ENCODE measurements at regions not wholly inside any gene's neighbourhood (a gene's known extent, or its start where the extent isn't known, plus 50 kb on each side); places are given as distances from the start of the nearest gene placed in this dataset.
A peak's percentile ranks its signal among the peaks of the same experiment; 100 is the strongest.

DNA sequence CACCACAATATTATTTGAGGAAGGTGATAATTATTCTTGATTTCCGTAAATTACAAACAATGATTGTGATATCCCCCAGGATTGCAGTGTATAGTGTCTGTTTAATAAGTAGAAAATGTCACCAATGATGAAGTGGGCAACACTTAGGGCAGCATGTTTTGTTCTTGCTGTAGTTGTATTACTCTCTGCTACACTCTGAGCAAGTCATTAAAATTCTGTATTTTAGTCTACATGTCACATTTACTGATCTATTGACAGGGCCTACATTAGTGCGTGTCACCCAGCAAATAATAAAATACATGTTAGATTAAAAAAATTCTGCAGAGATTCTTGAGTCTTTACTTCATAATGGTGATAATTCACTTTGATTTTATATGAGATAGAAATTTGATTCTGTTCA lies 247.6 kb downstream of the TMX3 start:
- DNase-seq (ENCODE audit: low read depth, low spot score): no peak

DNA sequence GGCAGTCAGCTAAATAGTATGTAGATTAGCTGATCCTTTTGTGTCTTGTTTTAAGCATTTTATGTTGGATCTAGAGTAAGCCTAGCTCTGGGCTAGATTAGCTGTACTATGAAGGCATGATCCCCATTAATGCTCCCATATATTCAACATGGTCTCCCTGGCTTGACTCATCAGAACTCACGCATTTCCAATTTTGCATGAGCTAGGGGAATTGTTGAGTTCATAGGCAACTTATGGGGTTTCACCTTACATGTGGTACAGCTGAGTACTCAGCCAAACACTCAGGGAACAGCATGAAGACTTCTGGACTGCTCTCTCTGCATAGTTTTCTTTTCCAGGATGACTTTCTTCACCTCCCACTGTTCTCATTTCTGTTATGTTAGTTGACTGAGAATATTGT lies 248.2 kb downstream of the TMX3 start:
- DNase-seq (ENCODE audit: low read depth, low spot score): no peak

DNA sequence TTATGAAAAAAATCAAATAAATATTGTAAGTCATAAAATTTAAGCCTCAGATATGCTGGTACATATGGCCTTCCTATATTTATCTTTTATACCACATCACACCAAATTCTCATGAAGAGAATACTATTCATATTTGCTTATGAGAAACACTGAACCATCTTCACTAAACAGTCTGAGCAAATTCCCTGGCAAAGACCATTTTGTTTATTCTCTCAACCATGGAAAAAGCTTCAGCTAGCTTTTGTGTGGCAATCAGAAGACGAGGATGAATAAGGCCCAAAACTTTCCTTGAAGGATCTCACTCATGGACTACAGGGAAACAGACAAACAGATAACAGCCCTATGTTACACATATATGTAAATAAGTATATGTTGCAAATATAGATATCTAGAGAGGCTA lies 252.1 kb downstream of the TMX3 start:
- no peak for DNase-seq (ENCODE audit: low read depth, low spot score)

- no peak for DNase-seq (ENCODE audit: low read depth, low spot score)
These were observed 252.8 kb downstream of the TMX3 start for GRCh38 chr18:68462148-68462547.

DNA sequence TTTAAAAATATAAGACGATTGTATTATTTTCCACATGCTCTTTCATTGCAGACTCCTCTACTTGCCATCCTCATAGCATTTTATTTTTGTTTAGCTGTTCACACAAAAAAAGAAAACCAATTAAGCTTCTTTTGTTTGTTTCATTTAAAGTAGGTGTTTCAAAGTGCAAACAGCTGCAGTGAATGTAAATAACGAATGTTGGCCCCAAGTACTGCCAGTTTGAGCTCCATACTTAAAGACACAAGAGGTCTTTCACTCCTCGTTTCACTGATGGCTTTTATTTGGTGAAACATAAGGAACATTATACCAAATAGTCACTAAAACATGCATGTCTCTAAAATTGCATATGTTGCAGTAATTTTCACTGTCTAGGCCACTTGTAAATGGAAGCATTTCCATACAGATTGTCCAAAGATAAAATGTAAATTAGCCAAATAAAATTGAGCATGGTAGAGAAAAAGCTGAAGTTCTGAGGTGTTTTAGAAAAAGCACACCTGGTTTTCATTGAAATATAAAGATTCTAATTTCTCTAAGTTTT lies 253.4 kb downstream of the TMX3 start:
- no peak for DNase-seq (ENCODE audit: low read depth, low spot score)

- no peak for DNase-seq (ENCODE audit: low read depth, low spot score)
These were observed 254.9 kb downstream of the TMX3 start for GRCh38 chr18:68459968-68460367.

DNA sequence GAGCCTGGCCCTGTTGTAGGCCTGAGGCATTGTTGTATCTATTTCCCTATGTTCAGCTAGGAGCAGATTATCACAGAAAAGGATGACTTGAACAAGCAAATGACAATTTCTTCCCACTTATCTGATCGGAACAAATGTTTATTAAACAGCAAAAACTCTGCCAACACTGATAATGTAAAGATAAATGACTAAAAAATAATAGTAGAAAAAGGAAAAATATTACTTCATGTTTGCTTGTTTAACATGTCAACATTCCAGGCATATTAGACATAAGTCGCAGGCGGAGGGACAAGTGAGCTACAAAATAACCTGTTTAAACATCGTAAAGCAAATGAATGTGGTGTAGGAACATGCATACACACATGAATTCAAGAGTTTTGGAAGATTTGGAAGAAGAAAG lies 257.9 kb downstream of the TMX3 start:
- no peak for DNase-seq (ENCODE audit: low read depth, low spot score)

GRCh38 chr18:68455229-68455603 lies 259.7 kb downstream of the TMX3 start:
- DNase-seq (ENCODE audit: low read depth, low spot score): no peak

DNA sequence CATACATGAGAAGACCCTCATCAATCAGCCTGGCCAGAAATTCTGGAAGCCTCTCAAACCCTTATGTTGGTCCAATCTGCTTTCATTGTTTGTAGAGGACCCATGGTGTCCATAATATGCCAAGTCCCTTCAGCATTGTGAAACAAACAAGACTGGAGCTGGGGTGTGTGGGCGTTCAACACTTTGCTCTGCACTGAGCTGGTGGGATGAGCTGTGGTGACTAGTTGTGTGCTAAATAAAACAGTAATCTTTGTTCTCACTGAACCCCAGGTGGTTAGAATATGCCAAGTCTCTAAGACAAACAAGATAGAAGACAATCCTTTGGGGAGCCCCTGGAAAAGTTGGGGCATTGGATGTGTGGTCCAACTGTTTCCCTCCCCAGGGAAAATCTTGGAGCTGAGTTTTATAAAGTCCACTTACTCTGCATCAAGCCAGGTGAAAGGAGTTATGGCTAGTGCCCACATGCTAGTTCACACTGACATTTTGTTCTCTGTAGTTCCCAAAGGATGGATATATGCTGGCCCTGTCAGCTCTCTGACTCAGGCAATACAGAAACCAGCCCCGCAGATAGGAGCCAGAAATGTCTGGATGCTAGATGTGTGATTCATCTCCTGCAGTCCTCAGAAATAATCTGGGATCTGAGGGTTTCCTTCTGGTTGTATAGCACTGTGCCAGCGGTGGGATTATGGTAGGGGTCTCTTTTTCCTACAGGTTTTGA lies 260.2 kb downstream of the TMX3 start:
- no peak for DNase-seq (ENCODE audit: low read depth, low spot score)

GRCh38 chr18:68449292-68449691 lies 265.6 kb downstream of the TMX3 start:
- DNase-seq (ENCODE audit: low read depth, low spot score): no peak

- DNase-seq (ENCODE audit: low read depth, low spot score): no peak
These were observed 266.2 kb downstream of the TMX3 start for GRCh38 chr18:68448736-68449135.

GRCh38 chr18:68447286-68447685 lies 267.6 kb downstream of the TMX3 start:
- DNase-seq (ENCODE audit: low read depth, low spot score): no peak

DNA sequence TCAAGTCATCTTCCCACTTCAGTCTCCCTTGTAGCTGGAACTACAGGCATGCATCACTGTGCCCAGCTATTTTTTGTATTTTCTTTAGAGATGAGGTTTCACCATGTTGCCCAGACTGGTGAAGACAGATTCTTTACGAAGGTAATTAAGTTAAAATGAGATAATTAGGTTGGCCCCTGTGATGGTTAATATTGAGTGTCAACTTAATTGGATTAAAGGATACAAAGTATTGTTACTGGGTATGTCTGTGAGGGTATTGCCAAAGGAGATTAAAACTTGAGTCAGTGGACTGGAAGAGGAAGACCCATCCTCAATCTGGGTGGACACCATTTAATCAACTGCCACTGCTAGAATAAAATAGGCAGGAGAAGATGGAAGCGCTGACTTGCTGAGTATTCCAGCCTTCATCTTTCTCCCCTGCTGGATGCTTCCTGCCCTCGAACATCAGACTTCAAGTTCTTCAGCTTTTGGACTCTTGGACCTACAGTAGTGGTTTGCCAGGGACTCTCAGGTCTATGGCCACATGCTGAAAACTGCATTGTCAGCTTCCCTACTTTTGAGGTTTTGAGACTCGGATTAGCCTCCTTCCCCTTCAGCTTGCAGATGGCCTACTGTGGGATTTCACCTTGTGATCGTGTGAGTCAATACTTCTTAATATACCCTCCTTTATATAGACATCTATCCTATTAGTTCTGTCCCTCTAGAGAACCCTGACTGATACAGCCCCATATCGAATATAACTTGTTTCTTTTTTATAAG lies 269.1 kb downstream of the TMX3 start:
- DNase-seq (ENCODE audit: low read depth, low spot score): no peak

DNA sequence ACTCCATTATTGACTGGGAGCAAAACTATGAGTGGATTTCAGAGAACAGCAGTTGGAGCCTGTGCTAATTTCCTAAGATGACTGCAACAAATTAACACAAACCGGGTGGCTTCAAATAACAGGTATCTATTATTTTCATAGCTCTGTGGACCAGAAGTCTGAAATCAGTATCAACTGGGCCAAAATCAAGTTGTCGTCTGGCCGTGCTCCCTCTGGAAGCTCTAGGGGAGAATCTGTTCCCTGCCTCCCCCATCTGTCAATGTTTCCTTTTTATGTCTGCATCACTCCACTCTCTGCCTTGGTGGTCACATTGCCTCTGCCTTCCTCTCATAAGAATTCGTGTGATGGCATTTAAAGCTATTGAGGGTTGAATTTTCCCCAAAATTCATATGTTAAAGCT lies 269.8 kb downstream of the TMX3 start:
- DNase-seq (ENCODE audit: low read depth, low spot score): no peak

DNA sequence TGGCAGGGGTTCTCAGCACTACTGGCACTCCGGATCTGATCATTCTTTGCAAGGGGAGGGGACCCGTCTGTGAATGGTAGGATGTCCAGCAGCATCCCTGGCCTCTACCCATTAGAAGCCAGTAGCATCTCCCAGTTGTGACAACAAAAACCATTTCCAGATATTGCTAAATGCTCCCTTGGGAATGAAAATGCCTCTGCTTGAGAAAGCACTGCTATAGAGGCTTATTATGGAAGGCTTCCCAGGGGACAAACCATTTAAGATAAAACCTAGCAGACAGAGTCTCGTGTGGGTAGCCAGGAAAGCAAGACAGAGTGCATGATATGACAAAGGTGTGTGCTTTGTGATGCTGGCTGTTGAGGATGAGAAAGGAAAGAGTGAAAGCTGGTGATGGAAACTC lies 273.7 kb downstream of the TMX3 start:
- DNase-seq (ENCODE audit: low read depth, low spot score): no peak

- no peak for DNase-seq (ENCODE audit: low read depth, low spot score)
These were observed 274.5 kb downstream of the TMX3 start for GRCh38 chr18:68440433-68440832.

DNA sequence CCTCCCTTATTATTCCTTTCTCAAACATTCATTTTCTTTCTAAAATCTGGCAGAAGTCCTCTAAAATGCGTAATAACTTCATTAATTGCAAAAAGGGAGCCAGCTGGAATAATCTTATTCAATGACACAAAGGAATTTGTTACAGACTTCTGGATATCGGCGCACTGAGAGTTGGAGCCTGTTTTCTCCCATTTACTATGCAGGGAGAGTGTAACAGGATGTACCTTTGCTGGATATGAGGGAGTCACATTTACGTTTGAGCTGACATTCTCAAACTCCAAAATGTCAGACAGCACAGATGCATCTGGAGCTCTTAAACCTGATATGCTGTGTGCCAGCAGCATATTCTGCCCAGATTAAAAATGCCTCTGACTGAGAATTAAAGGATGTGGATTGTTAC lies 275.3 kb downstream of the TMX3 start:
- DNase-seq (ENCODE audit: low read depth, low spot score): no peak

DNA sequence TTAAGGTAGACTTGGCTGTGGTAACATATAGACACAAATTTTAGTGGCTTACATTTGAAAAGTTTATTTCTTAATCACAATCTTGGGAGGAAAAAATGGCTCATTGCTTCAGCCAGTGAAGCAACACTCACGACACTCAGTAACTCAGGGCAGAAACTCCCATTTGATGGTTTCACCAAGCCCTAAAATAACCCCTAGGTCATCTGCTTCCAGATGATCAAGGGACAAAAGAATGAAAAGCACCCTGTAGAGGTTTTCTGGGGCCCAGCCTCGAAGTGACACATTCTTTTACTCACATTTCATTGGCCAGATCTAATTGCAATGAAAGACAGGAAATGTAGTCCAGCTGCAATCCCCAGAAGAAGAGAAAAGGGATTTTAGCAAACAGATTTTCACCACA lies 275.9 kb downstream of the TMX3 start:
- peak; percentile 44 for DNase-seq (ENCODE audit: low read depth, low spot score)

- DNase-seq (ENCODE audit: low read depth, low spot score): peak; percentile 27
These were observed 276.4 kb downstream of the TMX3 start for GRCh38 chr18:68438536-68438935.

DNA sequence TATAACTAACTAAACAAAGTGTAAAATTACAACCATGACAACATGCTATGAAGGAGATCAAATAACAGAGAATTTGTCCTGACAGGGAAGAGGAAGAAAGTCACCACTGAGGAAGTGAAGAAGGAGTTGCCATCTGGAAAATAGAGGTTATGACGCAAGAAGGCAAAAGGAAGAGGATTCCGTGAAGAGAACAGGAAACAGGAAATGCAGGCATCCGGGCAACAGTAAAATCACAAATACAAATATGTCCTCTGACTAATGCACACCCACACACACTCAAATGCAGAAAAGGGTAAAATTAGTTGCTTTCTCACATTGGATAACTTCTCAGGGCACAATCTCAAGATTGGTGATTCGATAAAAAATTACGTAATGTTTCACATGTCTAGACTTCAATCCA lies 278.4 kb downstream of the TMX3 start:
- DNase-seq (ENCODE audit: low read depth, low spot score): no peak

- no peak for DNase-seq (ENCODE audit: low read depth, low spot score)
These were observed 279.3 kb downstream of the TMX3 start for GRCh38 chr18:68435581-68435980.

- DNase-seq (ENCODE audit: low read depth, low spot score): no peak
These were observed 283.0 kb downstream of the TMX3 start for GRCh38 chr18:68431922-68432198.

DNA sequence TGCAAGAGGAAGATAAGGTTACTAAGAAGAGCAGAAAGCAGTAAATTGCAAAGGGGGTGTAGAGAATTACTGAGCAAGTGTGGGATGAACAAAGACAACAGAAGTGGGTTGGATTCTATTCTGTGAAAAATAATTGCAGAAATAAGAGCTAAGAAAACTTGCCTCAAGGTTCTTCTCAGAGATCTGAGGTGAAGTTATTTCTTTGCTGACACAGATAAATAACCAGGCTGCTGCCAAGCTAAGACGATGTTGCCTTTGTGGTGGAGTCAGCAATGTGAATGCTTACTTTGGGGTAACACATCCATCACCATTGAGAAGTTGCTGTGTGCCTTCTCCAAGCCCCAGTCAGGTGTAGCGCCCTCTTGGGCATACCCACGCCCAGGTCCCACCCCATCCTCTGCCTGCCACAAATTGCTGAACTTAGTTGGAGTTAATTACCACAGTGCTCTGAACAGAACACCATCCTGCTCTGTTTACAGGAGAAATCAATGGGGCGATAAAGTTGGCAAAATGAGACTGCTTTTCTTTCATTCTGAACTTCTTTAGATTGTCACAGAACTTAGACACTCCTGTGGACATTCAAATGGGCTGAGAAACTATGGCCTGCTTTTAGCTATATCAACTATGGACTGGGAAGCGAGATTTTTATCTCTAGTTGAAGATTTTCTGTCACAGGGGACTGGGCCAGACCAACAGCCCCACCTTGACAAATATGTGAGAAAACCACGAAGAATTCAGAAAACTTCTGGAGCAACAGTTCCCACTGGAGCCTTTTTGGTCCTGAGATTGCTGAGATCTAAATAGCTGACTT lies 283.6 kb downstream of the TMX3 start:
- no peak for DNase-seq (ENCODE audit: low read depth, low spot score)
